Epithelial cell of esophagus (primary cell): ENCODE measurements at regions not wholly inside any gene's neighbourhood (a gene's known extent, or its start where the extent isn't known, plus 50 kb on each side); places are given as distances from the start of the nearest gene placed in this dataset.
"Not testable (repeated sequence)": the region's sequence is repeated elsewhere in the genome, so short reads cannot be mapped to it uniquely, and the experiment has no call there.

ENCODE experiments used
- DNase-seq: peaks from one replicate; pipeline ENCODE4 v3.0.0; 2010; ENCODE audit warnings: low read depth
- H3K4me3 ChIP-seq: 2 replicates; pipeline ENCODE4 v1.5.1; 2011; ENCODE audit warnings: mild to moderate bottlenecking, low read length, control low read depth
- TF ChIP-seq, protein P1 (sequence below): IDR thresholded peaks from 2 replicates; pipeline ENCODE4 v1.5.1; 2011; ENCODE audit warnings: low read depth, mild to moderate bottlenecking, low read length, control low read depth, inconsistent platforms; ENCODE audit not compliant: insufficient read depth; ENCODE audit errors: missing control alignments

GRCh38 chr14:105748204-105748578, 221.8 kb downstream of the TMEM121 start:
- DNase-seq = no peak
- no peak overlapping the region for H3K4me3 ChIP-seq
- TF ChIP-seq, protein P1, sequence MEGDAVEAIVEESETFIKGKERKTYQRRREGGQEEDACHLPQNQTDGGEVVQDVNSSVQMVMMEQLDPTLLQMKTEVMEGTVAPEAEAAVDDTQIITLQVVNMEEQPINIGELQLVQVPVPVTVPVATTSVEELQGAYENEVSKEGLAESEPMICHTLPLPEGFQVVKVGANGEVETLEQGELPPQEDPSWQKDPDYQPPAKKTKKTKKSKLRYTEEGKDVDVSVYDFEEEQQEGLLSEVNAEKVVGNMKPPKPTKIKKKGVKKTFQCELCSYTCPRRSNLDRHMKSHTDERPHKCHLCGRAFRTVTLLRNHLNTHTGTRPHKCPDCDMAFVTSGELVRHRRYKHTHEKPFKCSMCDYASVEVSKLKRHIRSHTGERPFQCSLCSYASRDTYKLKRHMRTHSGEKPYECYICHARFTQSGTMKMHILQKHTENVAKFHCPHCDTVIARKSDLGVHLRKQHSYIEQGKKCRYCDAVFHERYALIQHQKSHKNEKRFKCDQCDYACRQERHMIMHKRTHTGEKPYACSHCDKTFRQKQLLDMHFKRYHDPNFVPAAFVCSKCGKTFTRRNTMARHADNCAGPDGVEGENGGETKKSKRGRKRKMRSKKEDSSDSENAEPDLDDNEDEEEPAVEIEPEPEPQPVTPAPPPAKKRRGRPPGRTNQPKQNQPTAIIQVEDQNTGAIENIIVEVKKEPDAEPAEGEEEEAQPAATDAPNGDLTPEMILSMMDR = no peak

DNA sequence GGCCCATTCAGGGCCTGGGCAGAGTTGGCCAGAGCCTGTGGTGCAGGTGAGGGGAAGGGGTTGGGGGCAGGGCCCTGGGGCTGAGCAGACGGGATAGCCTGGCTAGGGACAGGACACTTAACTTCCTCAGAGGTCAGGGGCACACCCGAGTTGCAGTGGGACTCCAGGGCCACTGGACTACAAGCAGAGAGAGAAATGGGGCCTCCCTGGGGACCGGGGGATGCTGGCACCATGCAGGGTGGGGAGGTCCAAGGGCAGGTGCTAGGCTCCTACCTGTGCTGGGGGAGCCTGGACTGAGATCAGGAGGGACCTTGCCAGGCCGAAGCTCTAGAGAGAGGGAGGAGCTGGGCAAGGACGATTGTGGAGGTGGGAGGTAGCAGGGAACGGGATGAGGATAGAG, 222.3 kb downstream of the TMEM121 start:
- H3K4me3 ChIP-seq, DNase-seq: not testable (repeated sequence)

DNA sequence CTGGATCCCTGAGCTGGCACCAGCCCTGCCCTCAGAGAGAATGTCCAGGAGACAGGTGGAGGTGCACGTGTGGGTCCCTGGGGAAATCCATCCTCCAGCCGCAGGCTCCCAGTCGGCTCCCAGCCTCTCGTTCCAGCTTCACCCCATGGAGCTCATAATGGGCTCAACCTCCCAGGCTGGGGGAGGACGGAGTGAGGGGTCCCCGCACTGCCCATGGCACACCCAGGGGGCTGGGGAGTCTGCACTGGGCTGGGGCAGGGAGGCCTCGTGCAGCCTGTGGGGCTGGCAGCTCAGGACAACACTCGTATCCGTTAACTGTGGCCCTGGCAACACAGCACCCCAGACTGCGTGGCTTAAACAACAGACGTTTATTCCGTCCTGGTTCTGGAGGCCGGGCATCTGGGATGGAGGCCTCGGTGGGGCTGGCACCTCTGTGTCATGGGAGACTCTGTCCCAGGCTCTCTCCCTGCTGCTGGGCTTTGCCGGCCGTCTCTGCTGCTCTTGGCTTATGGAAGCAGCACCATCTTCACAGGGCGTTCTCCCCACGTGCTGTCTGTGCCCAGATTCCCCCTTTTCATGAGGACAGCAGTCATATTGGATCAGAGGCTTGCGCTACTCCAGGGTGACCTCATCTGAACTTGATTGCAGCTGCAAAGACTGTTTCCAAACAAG, 223.6 kb downstream of the TMEM121 start:
- H3K4me3 ChIP-seq, DNase-seq: not testable (repeated sequence)

GRCh38 chr14:105751291-105751751, 224.9 kb downstream of the TMEM121 start:
- H3K4me3 ChIP-seq, DNase-seq: not testable (repeated sequence)

DNA sequence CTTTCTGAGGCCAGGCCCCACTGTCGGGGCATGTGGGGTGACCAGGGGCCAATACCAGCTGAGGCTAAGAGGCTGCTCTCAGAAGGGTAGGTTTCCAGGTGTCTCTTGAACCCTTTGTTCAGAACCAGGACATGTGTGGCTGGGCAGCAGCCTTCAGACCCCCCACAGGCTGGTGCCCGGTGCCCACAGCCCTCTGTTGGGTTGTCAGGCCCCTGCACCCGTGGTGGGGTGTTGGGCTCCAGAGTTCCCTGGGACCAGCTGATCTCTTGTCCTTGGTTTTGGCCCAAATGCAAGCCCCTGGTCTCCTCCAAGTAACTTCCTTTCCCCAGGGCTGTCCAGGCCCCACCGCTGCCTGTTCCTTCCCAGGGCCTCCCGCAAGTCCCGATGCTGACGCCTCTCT, 226.0 kb downstream of the TMEM121 start:
- H3K4me3 ChIP-seq, DNase-seq: not testable (repeated sequence)

- no peak overlapping the region for H3K4me3 ChIP-seq
- DNase-seq = no peak
- TF ChIP-seq, protein P1 = no peak
Measured at GRCh38 chr14:105760691-105761344, 234.4 kb downstream of the TMEM121 start.

GRCh38 chr14:105761345-105761740, 235.0 kb downstream of the TMEM121 start:
- DNase-seq, H3K4me3 ChIP-seq: not testable (repeated sequence)

DNA sequence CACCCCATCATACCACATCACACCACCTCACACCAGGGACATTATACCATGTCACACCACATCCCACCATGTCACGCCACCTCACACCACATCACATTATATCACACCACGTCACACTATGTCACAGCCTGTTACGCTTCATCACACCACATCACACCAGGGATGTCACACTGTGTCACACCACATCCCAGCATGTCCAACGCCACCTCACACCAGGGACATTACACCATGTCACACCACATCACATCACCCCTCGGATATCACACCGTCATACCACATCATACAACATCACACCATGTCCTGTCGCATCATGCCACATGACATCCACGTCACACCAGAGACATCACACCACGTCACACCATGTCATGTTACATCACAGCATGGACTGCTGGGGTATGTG, 235.5 kb downstream of the TMEM121 start:
- TF ChIP-seq, protein P1 = no peak
- no peak for DNase-seq
- no peak overlapping the region for H3K4me3 ChIP-seq

GRCh38 chr14:105762262-105762661, 235.9 kb downstream of the TMEM121 start:
- not testable (repeated sequence) for DNase-seq

DNA sequence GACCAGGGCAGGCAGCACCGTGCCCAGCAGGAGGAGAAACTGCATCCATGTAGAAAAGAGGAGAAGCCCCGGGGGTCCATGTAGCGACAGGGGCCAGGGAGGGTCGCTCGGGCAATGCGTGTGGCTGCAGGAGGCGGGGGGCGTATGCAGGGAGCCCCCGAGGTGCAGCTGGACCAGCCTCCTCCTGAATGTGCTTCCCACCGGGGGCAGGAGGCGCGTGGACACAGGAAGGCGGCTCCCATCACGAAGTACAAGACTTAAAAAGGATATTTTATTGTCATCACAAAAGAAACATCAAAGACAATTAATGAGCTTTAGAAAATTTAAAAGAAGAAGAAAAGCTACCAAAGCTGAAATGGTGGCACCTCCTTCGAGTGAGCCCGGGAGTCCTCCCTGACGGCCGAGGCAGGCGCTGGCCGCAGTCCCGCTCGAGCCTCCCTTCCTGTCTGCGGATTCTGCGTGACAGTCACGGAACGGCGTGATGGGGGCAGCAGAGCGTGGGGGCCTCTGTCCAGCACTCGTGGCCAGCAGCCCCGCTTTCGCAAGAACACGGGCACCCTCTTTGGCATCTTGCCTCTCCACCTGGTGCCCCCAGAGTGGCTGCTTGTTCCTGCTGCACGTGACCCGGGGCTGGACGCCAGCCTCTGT, 238.0 kb downstream of the TMEM121 start:
- H3K4me3 ChIP-seq, DNase-seq: not testable (repeated sequence)

More at GRCh38 chr14:105762262-105762661, 235.9 kb downstream of the TMEM121 start:
- H3K4me3 ChIP-seq = not testable (repeated sequence)

GRCh38 chr14:105765072-105765825, 238.9 kb downstream of the TMEM121 start:
- DNase-seq, H3K4me3 ChIP-seq: not testable (repeated sequence)
